ENCODE measurements at regions not wholly inside any gene's neighbourhood (a gene's known extent, or its start where the extent isn't known, plus 50 kb on each side); places are given as distances from the start of the nearest gene placed in this dataset.
"Not testable (repeated sequence)": the region's sequence is repeated elsewhere in the genome, so short reads cannot be mapped to it uniquely, and the experiment has no call there.

GRCh38 chr1:29409616-29410015 is 173.3 kb downstream of the PTPRU start:
- intact Hi-C loops (cut with DNase I), result no loop called here
- TF ChIP-seq CTCF (IDR thresholded peaks at IDR 0.05), result no peak
- H3K27me3 ChIP-seq, result peaks cover 0 to 57% (median 20%) of the 10 kb centered on the region in 7 donors

GRCh38 chr1:29408831-29409605 is 172.7 kb downstream of the PTPRU start:
- Histone ChIP-seq H3K36me3 (no peaks in the 10 kb centered on the region), H3K27me3 (peaks cover 0 to 55% (median 20%) of the 10 kb centered on the region in 7 donors), H3K9me3 (peaks cover 0 to 5% (median 0%) of the 10 kb centered on the region in 11 donors), H3K4me3 (no peak overlapping the region), H3K4me1 (no peaks in the 10 kb centered on the region), H3K27ac (no peak overlapping the region)
- no peak for TF ChIP-seq CTCF (IDR thresholded peaks at IDR 0.05)
- intact Hi-C loops (cut with DNase I), result no loop called here
- 64 to 67% methylated on average over 8 of the region's 8 CpGs for WGBS, 2 donors
- ATAC-seq, result no peak
- DNase-seq, result no peak

More at GRCh38 chr1:29409616-29410015, 173.3 kb downstream of the PTPRU start:
- no peak for ATAC-seq
- H3K27ac ChIP-seq, result no peak overlapping the region
- H3K9me3 ChIP-seq, result peaks cover 0 to 2% (median 0%) of the 10 kb centered on the region in 11 donors
- no peak for DNase-seq
- H3K4me1 ChIP-seq, result no peaks in the 10 kb centered on the region
- 54 to 66% methylated on average over 2 of the region's 2 CpGs for WGBS, 2 donors
- H3K4me3 ChIP-seq, result no peak overlapping the region
- H3K36me3 ChIP-seq, result no peaks in the 10 kb centered on the region

GRCh38 chr1:29406814-29407213 is 170.5 kb downstream of the PTPRU start:
- Histone ChIP-seq H3K36me3 (no peaks in the 10 kb centered on the region), H3K27me3 (peaks cover 0 to 41% (median 18%) of the 10 kb centered on the region in 7 donors), H3K4me1 (no peaks in the 10 kb centered on the region), H3K4me3 (no peak overlapping the region), H3K27ac (no peak overlapping the region), H3K9me3 (peaks cover 0 to 5% (median 0%) of the 10 kb centered on the region in 11 donors)
- DNase-seq, result no peak
- no peak for TF ChIP-seq CTCF (IDR thresholded peaks at IDR 0.05)
- WGBS, 2 donors, result 82 to 85% methylated on average over 2 of the region's 2 CpGs
- intact Hi-C loops (cut with DNase I), result no loop called here
- no peak for ATAC-seq

GRCh38 chr1:29400203-29400602 is 163.9 kb downstream of the PTPRU start:
- H3K4me1 ChIP-seq; H3K36me3 ChIP-seq; ATAC-seq; H3K27ac ChIP-seq; DNase-seq; H3K4me3 ChIP-seq; intact Hi-C loops (cut with DNase I): not testable (repeated sequence)
- Histone ChIP-seq H3K27me3 (peaks cover 0 to 19% (median 4%) of the 10 kb centered on the region in 7 donors), H3K9me3 (peaks cover 0 to 21% (median 1%) of the 10 kb centered on the region in 11 donors)

- Histone ChIP-seq H3K27ac (no peak overlapping the region), H3K4me1 (peaks cover 0 to 9% (median 0%) of the 10 kb centered on the region in 9 donors), H3K9me3 (peaks cover 0 to 17% (median 0%) of the 10 kb centered on the region in 11 donors), H3K36me3 (no peaks in the 10 kb centered on the region), H3K27me3 (peaks cover 0 to 14% (median 0%) of the 10 kb centered on the region in 7 donors), H3K4me3 (no peak overlapping the region)
- 95 to 99% methylated on average over 1 of the region's 1 CpG for WGBS, 2 donors
- intact Hi-C loops (cut with DNase I), result no loop called here
- TF ChIP-seq CTCF (IDR thresholded peaks at IDR 0.05), result no peak
- no peak for DNase-seq
- ATAC-seq, result no peak
Observed at GRCh38 chr1:29399465-29399864, 163.1 kb downstream of the PTPRU start.

All from heart right ventricle (tissue), 16 donors.